GM12892 (cell line): ENCODE measurements at regions not wholly inside any gene's neighbourhood (a gene's known extent, or its start where the extent isn't known, plus 50 kb on each side); places are given as distances from the start of the nearest gene placed in this dataset.

Experiments
- POLR2A ChIP-seq: IDR thresholded peaks from 2 replicates; pipeline ENCODE4 v1.6.1; 2011; ENCODE audit warnings: low read depth, low read length, control low read depth
- POLR2AphosphoS5 ChIP-seq: IDR thresholded peaks from 2 replicates; pipeline ENCODE4 v1.6.1; 2011; ENCODE audit warnings: low read depth, low read length, control low read depth
- TAF1 ChIP-seq: IDR thresholded peaks from 2 replicates; pipeline ENCODE4 v1.6.1; 2011; ENCODE audit warnings: low read depth, mild to moderate bottlenecking, control low read depth, low read length, borderline replicate concordance

GRCh38 chr9:26234865-26235264 is 556.6 kb upstream of the TUSC1 start:
- TF ChIP-seq TAF1 = no peak
- TF ChIP-seq POLR2AphosphoS5 = no peak
- no peak for TF ChIP-seq POLR2A
